ENCODE measurements at regions not wholly inside any gene's neighbourhood (a gene's known extent, or its start where the extent isn't known, plus 50 kb on each side); places are given as distances from the start of the nearest gene placed in this dataset.

- no peak for DNase-seq (ENCODE audit: insufficient read length, low spot score, missing footprints)
- peaks cover 47% of the 10 kb centered on the region for H3K4me1 ChIP-seq (ENCODE audit: insufficient read depth, low read length)
Observed at GRCh38 chr6:71387179-71387578, 98.6 kb downstream of the OGFRL1 start.

DNA sequence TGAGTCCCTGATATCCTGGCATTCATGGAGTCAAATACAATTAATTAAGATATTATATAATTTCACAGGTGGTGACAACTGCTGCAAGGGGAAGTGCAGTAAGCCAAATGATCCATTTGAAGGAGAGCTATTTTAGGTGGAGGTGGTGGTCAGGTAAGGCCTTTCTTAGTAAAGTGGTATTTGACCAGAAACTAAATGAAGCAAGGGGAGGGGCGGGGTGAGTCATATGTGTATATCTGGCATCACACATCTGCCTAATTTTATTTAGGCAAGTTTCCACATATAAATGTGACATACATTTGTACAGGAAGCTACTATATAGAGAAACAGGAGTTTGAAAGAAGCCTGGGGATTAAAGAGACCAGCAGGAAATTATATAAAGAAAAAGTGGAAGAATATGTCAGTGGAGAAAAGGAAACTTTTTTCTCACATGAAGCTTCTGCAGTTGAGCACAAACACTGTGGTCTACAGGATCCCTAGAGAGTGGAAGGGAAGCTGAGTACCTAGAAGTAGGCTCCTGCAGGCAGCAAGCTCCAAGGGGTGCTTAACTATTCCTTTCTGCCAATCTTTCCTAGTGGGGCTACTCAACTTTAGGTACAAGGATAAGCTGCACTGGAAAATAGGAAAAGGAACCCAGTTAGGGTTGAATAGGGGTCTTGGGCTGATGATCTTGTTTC, 99.6 kb downstream of the OGFRL1 start:
- no peaks in the 10 kb centered on the region for H3K27me3 ChIP-seq (ENCODE audit: insufficient read depth, low read length)
- H3K4me2 ChIP-seq (ENCODE audit: insufficient read depth, low read length) = no peak overlapping the region
- DNase-seq (ENCODE audit: insufficient read length, low spot score, missing footprints) = no peak
- no peaks in the 10 kb centered on the region for H4K20me1 ChIP-seq (ENCODE audit: insufficient read depth, low read length)
- H3K4me3 ChIP-seq (ENCODE audit: insufficient read depth, low read length) = no peak overlapping the region
- peak overlapping the region; percentile 2 for H3K27ac ChIP-seq (ENCODE audit: low read depth, low read length)
- TF ChIP-seq CTCF (IDR thresholded peaks at IDR 0.05; ENCODE audit: extremely low read depth, low read depth, low read length) = no peak
- H3K4me1 ChIP-seq (ENCODE audit: insufficient read depth, low read length) = peaks cover 55% of the 10 kb centered on the region
- H3K9me3 ChIP-seq (ENCODE audit: low read depth, low read length) = no peaks in the 10 kb centered on the region
- peaks cover 11% of the 10 kb centered on the region for H3K36me3 ChIP-seq (ENCODE audit: insufficient read depth, low read length)
- H3K79me2 ChIP-seq (ENCODE audit: insufficient read depth, low read length) = peaks cover 50% of the 10 kb centered on the region
- H2AFZ ChIP-seq (ENCODE audit: low read length) = no peak overlapping the region

More at GRCh38 chr6:71387179-71387578, 98.6 kb downstream of the OGFRL1 start:
- H3K36me3 ChIP-seq (ENCODE audit: insufficient read depth, low read length) = peaks cover 12% of the 10 kb centered on the region
- H3K4me3 ChIP-seq (ENCODE audit: insufficient read depth, low read length) = no peak overlapping the region
- no peaks in the 10 kb centered on the region for H3K27me3 ChIP-seq (ENCODE audit: insufficient read depth, low read length)
- H4K20me1 ChIP-seq (ENCODE audit: insufficient read depth, low read length) = no peaks in the 10 kb centered on the region
- H2AFZ ChIP-seq (ENCODE audit: low read length) = no peak overlapping the region
- peaks cover 47% of the 10 kb centered on the region for H3K79me2 ChIP-seq (ENCODE audit: insufficient read depth, low read length)
- TF ChIP-seq CTCF (IDR thresholded peaks at IDR 0.05; ENCODE audit: extremely low read depth, low read depth, low read length) = no peak
- H3K27ac ChIP-seq (ENCODE audit: low read depth, low read length) = peak overlapping the region; percentile 50
- H3K4me2 ChIP-seq (ENCODE audit: insufficient read depth, low read length) = peak overlapping the region; percentile 52
- no peaks in the 10 kb centered on the region for H3K9me3 ChIP-seq (ENCODE audit: low read depth, low read length)

DNA sequence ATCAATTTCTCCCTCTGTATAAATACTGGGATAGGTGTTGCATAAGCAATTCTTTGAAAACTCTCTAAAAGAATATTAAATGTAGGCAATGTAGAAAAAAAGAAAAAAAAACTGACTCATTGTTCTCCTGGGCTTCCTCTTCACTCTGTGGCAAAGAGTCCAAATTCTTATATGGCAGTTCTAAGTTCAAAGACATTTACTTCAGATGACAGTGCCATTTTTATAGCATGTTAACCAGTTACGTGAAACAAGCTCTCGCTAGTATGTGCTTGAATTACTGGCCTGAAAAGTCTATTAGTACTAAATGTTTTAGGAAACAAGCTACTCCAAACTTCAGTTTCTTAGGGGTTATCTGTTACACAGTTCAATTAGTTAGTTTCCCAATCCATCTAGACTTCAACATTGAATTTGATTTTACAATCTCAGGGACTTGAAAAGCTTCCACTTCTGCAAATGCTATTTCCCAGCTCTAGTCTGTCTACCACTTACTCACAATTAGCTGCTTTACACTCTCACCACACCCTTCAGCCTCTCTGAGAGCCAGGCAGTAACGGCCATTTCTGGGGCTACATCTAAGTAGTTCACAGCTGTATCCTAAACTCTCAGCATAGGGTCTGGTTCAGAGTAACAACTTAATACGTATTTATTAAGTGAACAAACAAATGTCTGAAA, 100.4 kb downstream of the OGFRL1 start:
- DNase-seq (ENCODE audit: insufficient read length, low spot score, missing footprints) = no peak
- H3K4me2 ChIP-seq (ENCODE audit: insufficient read depth, low read length) = peak overlapping the region; percentile 7

More for the DNA sequence above, 100.4 kb downstream of the OGFRL1 start:
- Histone ChIP-seq H3K27ac (ENCODE audit: low read depth, low read length) (peak overlapping the region; percentile 8), H3K27me3 (ENCODE audit: insufficient read depth, low read length) (no peaks in the 10 kb centered on the region), H3K4me3 (ENCODE audit: insufficient read depth, low read length) (no peak overlapping the region), H3K79me2 (ENCODE audit: insufficient read depth, low read length) (peaks cover 44% of the 10 kb centered on the region), H3K36me3 (ENCODE audit: insufficient read depth, low read length) (peaks cover 5% of the 10 kb centered on the region), H2AFZ (ENCODE audit: low read length) (no peak overlapping the region), H4K20me1 (ENCODE audit: insufficient read depth, low read length) (no peaks in the 10 kb centered on the region), H3K4me1 (ENCODE audit: insufficient read depth, low read length) (peaks cover 63% of the 10 kb centered on the region), H3K9me3 (ENCODE audit: low read depth, low read length) (no peaks in the 10 kb centered on the region)
- no peak for TF ChIP-seq CTCF (IDR thresholded peaks at IDR 0.05; ENCODE audit: extremely low read depth, low read depth, low read length)
